ENCODE measurements at regions not wholly inside any gene's neighbourhood (a gene's known extent, or its start where the extent isn't known, plus 50 kb on each side); places are given as distances from the start of the nearest gene placed in this dataset.

DNA sequence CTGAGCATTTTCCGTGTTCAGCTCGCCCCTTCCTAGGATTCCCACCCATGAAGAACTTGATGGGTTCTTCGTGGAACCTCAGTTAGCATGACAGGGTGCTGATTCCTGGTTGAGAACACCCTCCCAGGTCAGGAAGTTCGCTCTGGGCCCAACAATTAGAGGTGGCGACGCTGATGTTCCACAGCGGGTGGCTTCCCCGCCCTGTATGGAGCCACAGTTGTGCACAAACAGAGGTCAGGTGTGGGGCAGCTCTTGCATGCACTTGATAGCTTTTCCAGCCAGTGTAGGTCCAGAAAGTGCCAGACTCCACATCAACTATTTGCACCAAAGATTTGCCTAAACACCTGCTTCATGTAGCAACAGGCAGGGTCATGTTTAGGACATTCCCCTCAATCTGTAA, 788.2 kb downstream of the MED13L start:
- Histone ChIP-seq H3K36me3 (ENCODE audit: control insufficient read depth in 2 of 2, extremely low read depth in 1 of 2, insufficient read depth in 2 of 2, low read length in 2 of 2) (no peaks in the 10 kb centered on the region), H4K20me1 (replicated peaks; ENCODE audit: control insufficient read depth, extremely low read depth, insufficient read depth, low read length) (no peaks in the 10 kb centered on the region), H3K9me3 (replicated peaks; ENCODE audit: control insufficient read depth, insufficient read depth, low read length) (peaks cover 4% of the 10 kb centered on the region), H3K9me1 (replicated peaks; ENCODE audit: control insufficient read depth, extremely low read depth, insufficient read depth, low read length) (no peaks in the 10 kb centered on the region), H3K4me3 (replicated peaks in 1 of 3; ENCODE audit: insufficient read depth in 1 of 3, low read depth in 1 of 3, low read length in 3 of 3) (no peak overlapping the region), H3K79me2 (ENCODE audit: control insufficient read depth, insufficient read depth, low read length) (no peaks in the 10 kb centered on the region), H3K4me1 (ENCODE audit: control insufficient read depth, extremely low read depth, insufficient read depth, low read length) (no peaks in the 10 kb centered on the region), H3K27ac (ENCODE audit: insufficient read depth, low read depth, low read length) (no peak overlapping the region), H3K4me2 (ENCODE audit: insufficient read depth, low read length) (no peak overlapping the region), H3K27me3 (ENCODE audit: control insufficient read depth in 2 of 2, insufficient read depth in 2 of 2, low read length in 2 of 2) (no peaks in the 10 kb centered on the region), H3K9ac (replicated peaks; ENCODE audit: extremely low read depth, insufficient read depth, low read length) (no peak overlapping the region), H2AFZ (ENCODE audit: low read depth, low read length) (no peak overlapping the region)
- TF ChIP-seq JUN (IDR thresholded peaks at IDR 0.05; ENCODE audit: borderline replicate concordance, insufficient read depth, insufficient read length, low read depth) (no peak), FOS (IDR thresholded peaks at IDR 0.05; ENCODE audit: borderline replicate concordance, insufficient read depth, low read length) (no peak), CTCF (IDR thresholded peaks at IDR 0.05; ENCODE audit: extremely low read depth in 1 of 2, insufficient read depth in 1 of 2, low read depth in 1 of 2, low read length in 2 of 2) (no peak), GATA2 (IDR thresholded peaks at IDR 0.05; ENCODE audit: insufficient read depth, insufficient read length, low read depth, low read length) (no peak), POLR2AphosphoS5 (IDR thresholded peaks at IDR 0.05; ENCODE audit: insufficient read depth, low read depth, low read length) (no peak), MAX (IDR thresholded peaks at IDR 0.05; ENCODE audit: insufficient read depth, insufficient read length) (no peak), MYC (IDR thresholded peaks at IDR 0.05; ENCODE audit: low read depth, low read length) (no peak), EZH2 (IDR thresholded peaks at IDR 0.05; ENCODE audit: borderline replicate concordance, low read depth, low read length, severe bottlenecking) (no peak)
- ChIA-PET POLR2A (no interaction called here), CTCF (no interaction called here)
- dilution Hi-C loops (cut with MboI; ENCODE audit: extremely low pct_ligation_motif_present, low sequenced_read_pairs) = no loop called here
- intact Hi-C loops (cut with micrococcal nuclease) = no loop called here
- FAIRE-seq (no peak), DNase-seq (ENCODE audit: low read depth, low spot score) (no peak)
- BruUV-seq (replicated peaks) = no TSS peak

All from endothelial cell of umbilical vein (primary cell).